SIG-M5 treated with dmso at 0.1 percent for 504 hours (cell line): ENCODE measurements at regions not wholly inside any gene's neighbourhood (a gene's known extent, or its start where the extent isn't known, plus 50 kb on each side); places are given as distances from the start of the nearest gene placed in this dataset.
"Not testable (repeated sequence)": the region's sequence is repeated elsewhere in the genome, so short reads cannot be mapped to it uniquely, and the experiment has no call there.

Experiments
- DNase-seq: peaks from one replicate; lab custom pipeline; 2025; ENCODE audit not compliant: unreplicated experiment; lab: John Stamatoyannopoulos, UW

DNA sequence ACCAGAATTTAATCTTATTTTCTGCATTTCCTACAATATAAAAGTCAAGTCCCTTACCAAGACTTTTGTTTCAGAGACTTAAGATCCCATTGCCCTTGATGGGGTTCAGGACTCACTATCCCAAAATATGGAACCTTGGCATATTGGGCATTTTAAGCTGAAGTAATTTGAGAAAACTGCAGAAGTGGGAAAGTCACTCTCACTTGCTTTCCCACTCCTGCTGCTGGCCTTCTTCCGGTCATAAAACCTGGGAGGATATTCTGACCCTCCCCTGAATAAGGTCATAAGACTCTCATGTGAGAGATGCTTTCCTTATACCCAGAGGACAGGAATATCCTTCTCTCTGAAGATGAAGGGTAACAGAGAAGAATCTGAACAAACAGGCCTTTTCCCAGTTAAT, 92.8 kb upstream of the IFNGR1 start:
- DNase-seq: no peak

DNA sequence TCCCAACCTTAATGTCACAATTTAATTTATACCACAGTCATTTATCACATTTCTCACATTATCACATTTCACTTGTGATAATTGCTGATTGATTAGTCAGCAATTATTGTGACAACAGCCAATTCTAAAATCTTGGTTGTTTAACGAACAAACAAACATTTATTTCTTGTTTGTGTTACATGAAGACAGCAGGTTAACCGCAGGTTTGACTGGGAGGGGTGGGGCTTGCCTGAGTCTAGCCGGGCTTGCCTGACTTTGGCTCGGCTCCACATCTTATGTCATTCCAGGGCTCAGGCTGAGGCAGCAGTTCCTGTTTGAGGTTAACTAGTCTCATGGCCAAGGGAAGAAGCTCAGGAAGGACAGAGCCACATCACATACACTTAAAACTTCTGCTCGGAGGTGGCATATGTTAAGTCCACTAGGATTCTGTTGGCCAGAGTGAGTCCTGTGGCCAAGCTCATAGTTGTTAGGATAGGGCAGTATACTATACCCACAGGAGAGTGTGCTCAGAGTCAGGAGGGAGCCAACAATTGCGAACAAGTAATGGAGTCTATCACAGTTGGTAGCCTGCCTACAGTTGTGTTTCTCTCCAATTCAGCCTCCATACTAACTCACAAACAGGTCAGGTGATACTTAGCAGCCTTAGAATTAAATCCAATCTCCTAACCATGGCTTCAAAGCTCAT, 90.0 kb upstream of the IFNGR1 start:
- DNase-seq: peak; percentile 73

DNA sequence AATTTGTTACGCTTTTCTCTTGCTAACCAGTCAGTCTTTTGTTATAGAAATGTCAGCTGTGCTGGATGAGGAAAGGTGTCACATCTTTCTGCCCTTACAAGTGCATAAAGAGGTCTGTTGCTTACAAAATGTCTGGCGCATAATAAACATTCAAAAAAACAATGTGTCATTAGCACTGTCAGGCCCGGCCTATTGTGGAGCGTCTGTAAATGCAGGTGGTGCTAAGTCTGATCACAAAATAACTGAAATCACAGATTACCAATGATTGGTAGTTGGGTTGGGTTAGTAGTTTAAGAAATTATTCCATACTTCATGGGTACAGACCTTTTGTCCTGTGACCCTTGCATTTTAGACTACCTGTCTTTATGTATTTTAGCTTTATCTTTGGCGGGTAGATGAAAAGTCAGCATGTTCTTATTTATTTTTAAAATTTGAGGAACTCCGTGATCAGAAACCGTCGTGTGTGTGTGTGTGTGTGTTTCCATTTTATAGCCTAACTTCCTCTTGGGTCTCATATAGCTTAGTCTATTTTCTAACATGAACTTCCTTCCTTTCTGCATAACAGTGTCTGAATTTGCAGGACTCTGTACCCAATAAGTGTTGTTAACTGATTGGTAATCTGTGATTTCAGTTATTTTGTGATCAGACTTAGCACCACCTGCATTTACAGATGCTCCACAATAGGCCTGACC, 88.1 kb upstream of the IFNGR1 start:
- DNase-seq: peak; percentile 64

DNA sequence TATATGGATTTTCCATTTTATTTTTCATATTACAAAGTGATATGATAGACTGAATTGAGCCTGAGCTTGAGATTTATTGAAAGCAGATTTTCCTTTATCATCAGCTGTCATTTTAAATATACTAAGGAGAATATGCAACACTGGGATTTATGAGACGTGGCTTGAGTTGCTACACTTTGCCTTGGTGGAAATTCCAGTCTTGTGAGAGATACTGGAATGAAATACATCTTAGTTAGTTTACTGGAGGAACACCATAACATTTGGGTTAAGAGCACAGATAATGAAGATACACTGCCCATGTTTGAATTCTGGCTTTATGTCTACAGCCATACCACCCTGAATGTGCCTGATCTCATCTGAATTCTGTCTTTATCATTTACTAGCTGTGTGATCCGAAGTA, 86.5 kb upstream of the IFNGR1 start:
- no peak for DNase-seq

DNA sequence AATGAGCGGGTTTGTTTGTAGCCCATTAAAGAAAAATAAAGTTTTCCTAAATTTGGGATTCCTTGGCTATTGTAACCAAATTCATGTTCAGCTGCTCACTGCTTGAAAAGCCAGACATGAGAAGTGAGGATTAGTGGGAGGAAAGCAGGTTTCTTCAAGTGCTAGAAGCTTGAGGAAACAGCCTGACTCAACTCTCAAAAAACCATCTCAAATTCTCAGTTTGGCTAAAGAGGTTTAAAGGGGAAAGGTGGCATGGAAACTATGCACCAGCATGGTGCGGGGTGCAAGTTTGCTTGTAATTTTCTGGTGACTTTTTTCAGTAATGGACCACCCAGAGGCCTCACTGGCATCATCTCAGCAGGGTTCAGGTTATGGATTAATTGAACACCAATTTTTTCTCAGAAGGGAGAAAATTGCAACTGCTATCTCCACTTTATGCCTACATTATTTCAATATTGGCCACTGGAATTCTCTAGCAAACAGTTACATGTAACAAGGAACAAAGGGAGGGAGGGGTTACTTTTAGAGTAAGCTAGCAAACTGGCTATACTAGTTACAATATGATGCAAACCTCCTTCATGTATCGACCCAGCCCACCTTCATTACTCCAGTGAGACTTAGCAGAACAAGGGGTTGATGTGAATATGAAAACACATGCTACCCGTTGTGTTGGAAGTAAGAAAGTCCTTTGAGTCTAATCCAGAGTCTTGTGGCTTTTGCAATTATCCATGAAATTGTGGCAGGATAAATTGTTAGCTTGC, 85.0 kb upstream of the IFNGR1 start:
- no peak for DNase-seq

DNA sequence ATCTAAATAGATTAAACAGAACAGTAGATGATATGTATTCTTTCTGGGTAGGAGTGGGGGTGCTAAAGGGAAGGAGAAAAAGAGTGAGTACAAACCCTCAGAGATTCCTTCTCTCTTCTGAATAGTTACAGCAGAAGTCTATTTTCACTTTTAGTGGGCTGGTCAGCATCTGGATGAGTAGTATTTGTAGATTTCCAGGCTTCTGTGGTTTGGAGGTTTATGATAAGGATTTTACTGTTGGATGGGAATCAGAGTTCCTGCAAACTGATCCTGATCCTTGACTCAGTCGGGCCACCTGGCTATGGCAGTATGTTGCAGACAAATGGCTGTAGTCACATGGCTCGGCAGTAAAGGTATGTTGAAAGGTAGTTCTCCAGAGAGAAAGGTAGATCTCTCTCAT, 84.3 kb upstream of the IFNGR1 start:
- DNase-seq: no peak

DNA sequence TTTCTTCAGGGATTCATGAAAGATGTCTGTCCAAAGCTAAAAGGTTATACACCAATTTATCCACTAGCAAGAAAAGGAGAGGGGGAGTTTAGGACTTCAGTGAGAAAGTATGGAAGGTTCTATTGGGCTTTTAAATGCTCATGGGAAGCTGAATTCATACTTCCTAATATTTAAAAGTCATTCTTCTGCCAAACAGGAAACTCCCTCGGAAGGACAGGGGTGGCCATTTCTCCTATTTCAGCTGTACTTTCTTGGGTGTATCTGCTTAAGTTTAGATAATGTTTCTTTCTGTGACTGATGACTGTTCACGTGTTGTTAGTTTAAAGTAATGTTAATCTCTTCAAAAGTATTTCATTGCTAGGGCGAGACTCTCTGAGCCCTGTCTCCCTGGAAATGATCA, 80.5 kb upstream of the IFNGR1 start:
- no peak for DNase-seq

DNA sequence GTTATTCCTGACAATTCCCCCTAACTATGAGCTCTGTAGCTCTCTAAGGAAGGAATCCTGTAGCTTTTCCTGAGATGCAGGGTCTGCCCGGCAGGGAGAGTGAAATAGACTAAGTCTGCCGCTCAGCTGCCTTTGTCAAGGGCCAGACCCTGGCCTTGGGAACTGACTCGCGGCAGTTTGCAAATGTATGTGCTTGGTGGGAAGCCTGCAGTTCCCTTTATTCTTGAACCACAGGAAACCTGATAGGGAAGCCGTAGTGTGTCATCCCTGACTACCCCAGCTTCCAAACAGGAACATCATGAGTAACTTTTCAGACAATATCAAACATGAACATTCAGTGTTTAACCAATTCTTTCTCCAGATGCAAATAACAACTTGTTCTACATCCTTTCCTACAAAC, 78.7 kb upstream of the IFNGR1 start:
- DNase-seq: no peak

DNA sequence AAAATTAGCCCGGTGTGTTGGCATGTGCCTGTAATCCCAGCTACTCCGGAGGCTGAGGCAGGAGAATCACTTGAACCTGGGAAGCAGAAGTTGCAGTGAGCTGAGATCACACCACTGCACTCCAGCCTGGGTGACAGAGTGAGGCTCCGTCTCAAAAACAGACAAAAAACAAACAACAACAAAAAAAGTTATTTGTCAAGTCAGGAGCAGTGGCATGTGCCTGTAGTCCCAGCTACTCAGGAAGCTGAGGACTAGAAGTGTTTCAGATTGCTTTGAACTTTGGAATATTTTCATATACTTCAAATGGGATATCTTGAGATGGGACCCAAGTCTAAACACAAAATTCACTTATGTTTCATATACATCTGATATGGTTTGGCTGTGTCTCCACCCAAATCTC, 73.1 kb upstream of the IFNGR1 start:
- not testable (repeated sequence) for DNase-seq

DNA sequence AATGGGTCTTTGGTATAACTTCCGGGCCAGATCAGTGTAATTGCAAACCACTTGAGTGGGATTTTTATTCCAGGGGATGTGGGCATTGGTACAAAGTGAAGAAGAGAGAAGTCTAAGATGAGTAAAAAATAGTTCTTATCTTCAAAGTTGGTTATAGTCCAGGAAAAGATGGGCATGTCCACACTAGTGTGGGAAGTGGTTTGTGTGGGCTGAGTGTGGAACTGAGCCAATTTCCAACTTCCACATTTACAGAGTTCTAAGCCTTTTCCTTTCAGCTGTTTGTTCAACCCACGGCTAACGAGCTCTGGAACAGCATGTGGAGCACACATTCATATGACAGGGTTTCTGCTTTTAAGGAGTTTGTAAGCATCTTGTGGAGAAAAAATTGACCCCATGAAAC, 72.3 kb upstream of the IFNGR1 start:
- DNase-seq: peak; percentile 89

DNA sequence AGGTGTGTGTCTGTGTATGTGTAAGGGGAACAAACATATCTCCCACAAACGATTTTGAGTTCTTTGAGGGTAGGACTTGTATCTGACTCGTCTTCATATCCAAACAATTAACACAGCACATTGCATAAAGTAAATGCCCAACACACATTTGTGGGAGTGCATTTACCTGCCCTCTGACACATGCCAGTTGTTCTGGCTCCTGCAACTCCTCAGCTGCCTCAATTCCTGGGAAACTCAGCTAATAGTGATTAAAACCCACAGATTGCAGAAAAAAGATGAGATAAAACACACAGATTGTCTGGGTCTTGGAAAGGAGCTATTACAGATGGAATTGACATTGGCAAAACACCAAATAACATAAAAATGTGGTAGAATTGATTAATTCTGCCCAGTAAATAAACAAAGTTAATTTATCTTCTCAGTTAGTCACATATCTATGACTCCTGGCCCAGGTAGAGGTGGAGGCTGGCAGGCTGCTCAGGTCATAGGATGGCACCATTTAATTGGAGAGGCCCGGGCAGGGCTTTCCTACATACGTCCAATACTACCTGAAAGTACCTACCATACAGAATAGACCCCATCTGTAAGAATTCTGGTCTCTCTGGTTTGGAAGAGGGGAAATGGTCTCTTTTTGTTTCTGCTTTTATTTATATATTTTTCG, 71.5 kb upstream of the IFNGR1 start:
- no peak for DNase-seq

DNA sequence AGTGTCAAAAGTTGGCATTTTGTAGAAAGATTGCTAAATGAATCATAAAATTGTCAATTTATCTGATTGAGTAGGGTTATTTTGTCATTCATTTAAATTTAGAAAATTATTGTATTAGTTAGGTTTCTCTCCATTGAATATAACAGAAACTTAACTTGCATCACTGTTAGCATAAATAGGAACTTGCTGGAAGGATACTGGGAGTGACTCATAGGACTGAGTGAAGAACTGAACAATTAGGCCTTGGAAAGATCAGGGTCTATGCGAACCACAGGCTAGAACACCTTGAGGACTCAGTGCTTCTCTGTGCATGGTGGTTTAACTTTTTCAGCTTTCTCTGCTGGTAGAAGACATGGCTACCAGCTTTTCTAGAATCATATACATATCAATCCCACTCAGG, 67.7 kb upstream of the IFNGR1 start:
- peak; percentile 43 for DNase-seq

DNA sequence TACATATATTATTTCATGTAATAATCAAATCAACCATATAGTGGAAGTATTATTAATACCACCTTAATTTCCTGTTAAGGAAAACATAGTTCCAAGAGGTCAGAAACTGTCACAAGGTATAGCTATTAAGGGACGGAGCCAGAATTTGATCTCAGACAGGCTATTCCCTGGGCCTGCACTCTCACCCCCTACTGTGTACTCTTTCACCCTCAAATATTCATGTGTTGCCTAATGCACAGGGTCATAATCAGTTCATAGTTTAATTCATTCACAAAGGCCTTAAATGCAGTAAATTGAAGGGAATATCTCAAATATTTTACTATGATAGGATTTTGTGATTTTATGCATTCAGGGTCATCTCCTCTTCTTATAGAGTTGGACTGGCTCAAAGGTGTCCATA, 67.2 kb upstream of the IFNGR1 start:
- DNase-seq: no peak

DNA sequence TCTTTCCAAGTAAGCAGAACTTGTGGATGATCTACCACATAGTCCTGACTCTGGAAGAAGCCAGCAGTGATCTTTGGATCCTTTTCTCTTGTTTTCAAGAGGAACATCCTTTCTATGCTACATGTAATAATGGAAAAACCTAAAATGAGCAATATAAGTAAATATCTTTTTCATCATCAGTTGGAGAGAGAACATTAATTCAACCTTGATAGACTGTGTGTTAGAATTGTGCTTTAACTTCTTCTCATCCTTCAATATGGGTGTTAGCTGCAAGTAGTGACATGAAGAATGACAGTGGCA, 65.6 kb upstream of the IFNGR1 start:
- DNase-seq: no peak

DNA sequence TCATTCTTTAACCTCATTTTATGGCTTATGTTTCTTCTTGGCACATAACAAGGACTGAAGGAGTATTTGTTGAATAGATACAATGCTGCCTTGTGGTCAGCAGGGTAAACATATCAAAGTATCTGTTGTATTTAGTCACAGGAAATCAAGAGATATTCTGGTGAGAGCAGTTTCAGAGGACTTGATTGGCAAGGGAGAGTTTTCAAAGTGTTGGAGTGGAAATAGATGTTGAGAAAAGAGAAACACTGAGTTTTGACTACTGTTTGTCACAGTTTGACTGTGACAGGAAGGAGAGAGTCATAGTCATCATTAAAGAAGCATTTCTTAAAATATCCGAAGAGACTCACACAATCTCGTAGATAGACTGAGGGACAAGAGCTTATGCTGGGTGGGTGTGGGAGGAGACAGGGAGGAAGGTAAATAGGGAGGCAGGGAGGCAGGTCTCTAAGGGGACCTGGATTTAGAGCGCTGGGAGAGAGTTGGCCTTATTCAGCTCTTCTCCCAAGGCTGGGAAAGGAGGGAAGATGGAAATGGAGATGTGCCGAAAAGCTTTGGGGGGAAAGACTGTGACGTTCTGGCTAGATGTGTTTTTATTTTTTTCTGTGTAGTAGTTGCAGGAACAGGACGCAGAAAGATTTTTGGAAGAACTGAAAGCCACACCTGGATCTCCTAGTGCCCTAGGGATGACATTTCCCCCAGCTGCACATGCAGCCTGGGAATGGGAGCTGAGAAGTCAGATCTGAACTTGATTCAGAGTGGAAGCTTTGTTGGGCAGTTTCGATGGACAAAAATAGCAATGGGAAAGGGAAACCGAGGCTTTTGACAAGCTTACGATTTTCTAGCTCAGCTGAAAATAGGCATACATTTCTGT, 65.0 kb upstream of the IFNGR1 start:
- DNase-seq: no peak

DNA sequence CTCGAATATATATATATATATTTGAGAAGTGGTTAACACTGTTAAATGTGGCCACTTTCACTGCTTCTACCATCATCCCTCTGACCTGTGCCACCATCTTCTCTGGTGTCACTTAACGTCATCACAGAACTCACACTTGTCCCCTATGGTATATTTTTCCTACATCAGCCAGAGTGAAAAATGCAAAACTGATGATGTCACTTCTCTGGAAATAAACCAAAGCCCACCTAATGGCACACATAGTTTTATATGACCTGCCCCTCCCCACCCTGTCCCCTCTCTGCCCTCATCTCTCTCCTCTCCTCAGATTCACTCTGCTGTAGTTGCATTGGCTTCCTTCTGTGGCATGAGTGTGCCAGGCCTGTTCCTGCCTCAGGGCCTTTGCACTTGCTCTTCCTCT, 63.9 kb upstream of the IFNGR1 start:
- no peak for DNase-seq

DNA sequence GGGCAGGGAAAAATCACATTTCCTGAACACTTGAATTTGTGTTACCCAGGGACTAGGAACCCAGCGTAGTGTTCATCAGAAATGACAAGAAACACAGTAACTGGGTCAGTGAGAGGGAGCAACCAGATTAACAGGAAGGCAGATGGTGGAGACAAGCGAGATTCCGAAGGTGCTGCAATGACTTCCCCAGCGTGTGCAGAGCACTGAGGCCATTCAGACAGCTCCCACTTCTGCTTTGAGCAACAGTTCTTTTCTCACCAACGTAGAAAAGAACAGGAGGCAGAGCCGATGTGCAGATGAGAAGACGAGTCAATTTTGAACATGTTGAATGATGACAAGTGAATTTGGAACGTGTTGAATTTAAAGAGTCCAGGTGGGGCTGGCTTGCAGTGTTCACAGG, 63.1 kb upstream of the IFNGR1 start:
- peak; percentile 78 for DNase-seq

DNA sequence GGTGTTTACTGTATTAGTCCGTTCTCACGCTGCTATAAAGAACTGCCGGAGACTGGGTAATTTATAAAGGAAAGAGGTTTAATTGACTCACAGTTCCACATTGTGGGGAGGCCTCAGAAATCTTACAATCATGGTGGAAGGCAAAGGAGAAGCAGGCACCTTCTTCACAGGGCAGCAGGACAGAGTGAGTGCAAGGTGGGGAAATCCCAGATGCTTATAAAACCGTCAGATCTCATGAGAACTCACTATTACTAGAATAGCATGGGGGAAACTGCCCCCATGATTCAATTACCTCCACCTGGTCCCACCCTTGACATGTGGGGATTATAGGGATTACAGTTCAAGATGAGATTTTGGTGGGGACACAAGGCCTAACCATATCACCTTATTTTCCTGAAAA, 60.1 kb upstream of the IFNGR1 start:
- not testable (repeated sequence) for DNase-seq

DNA sequence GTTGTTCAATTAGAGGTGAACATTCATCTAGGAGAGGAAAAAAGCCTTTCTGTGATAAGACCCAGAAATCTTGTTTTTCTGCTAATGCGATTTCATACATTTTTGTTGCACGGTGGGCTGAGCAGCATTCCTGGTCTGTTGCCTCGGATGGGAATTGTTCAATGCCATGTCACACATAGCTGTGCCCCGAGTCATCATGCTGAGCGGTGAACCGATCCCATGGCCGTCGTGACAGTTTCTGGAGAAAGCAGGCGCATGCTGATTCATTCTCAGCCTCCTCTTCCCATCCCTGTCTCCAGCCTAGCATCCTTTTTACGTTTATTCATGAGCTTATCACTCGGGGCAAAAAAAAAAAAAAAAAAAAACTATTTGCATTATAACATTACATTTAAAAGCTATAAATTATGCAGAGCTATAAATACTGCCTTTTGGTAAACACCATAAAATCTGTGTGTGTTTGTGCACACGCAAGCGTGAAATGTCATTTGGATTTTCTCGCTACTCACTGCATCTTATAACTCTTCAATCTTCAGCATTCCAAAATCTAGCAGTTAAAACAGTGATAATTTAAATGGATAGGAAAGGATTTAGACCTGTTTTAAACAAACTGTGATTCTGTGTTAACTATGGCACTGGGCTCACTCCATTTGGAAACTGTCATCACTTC, 58.9 kb upstream of the IFNGR1 start:
- DNase-seq: no peak

DNA sequence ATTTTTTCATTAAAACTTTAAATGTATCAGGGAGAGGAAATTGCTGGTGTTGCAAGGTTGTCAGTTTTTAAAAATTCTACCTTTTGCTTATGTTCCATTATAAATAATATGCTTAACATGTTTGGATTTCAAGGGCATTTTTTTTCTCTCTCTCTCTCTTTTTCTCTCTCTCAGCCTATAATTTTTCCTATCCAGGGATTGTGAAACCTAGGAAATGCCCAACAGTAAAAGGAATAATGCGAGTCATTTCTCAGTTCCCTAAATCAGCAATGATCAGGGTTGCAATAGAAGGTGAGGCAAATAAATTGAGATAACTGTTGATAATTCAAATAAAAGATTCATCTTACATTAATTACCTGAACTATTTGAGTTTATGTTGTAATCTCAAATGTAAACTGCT, 53.2 kb upstream of the IFNGR1 start:
- DNase-seq: no peak
